NCI-H2196 treated with DMSO at 0.1 percent for 48 hours (cell line): ENCODE measurements at regions not wholly inside any gene's neighbourhood (a gene's known extent, or its start where the extent isn't known, plus 50 kb on each side); places are given as distances from the start of the nearest gene placed in this dataset.
"Not testable (repeated sequence)": the region's sequence is repeated elsewhere in the genome, so short reads cannot be mapped to it uniquely, and the experiment has no call there.

Source experiments
- DNase-seq: peaks from one replicate; lab custom pipeline; 2025; ENCODE audit not compliant: unreplicated experiment; lab: John Stamatoyannopoulos, UW

- no peak for DNase-seq
These were observed 141.6 kb upstream of the EYA4 start for GRCh38 chr6:133099573-133099972.

DNA sequence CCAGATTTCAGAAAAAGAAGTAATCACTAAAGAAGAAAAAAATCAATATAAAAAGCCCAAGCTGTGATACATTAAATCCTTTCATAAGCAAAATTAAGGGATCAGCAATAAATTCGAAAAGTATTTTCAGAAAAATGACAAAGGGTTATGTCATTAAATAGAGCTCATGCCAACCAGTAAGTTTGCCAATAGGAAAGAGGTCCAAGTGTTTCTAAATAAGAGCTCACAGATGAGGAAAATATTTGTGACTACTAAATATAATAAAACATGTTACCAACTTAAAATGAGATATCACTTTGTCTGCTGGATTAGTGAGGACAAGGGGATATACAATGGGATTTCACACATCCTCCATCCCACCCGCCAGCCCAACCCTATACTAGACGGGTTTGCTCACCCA lies 140.3 kb upstream of the EYA4 start:
- no peak for DNase-seq

GRCh38 chr6:133101790-133102189 lies 139.4 kb upstream of the EYA4 start:
- DNase-seq = no peak

DNA sequence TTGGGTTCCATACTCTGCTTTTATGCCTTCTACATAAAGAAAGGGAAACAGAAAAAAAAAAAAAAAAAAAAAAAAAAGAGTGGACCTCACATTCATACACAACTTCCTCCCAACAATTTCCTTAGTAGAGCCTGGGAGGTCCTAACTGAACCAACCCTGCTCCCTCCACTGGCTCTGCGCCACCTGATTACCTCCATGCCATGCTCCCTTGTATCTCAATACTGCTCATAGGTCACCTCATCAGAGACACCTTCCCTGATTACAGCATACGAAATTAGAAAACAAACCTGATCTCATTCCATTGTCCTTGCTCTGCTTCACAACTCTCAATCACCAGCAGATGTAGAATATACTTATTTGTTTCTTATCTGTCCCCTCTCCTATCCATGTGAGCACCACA lies 134.2 kb upstream of the EYA4 start:
- DNase-seq = no peak

DNA sequence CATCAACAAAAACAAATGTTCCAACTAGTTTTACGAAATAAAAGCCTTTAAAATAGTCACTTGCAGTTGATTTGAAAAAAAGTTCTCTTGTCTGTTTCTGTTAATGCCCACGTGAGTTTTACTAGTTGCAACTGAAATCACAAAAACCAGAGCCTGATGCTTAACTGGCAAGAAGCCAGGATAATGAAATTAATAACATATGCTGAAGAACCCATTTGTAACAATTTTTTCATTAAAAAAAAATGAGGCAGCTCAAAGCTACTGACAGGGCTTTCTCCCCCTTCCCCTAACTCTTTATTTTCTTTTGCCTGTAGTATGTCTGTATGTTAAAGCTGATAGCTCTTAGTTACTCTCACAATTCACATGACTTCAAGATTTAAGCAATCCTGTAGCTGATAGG lies 132.7 kb upstream of the EYA4 start:
- no peak for DNase-seq

DNA sequence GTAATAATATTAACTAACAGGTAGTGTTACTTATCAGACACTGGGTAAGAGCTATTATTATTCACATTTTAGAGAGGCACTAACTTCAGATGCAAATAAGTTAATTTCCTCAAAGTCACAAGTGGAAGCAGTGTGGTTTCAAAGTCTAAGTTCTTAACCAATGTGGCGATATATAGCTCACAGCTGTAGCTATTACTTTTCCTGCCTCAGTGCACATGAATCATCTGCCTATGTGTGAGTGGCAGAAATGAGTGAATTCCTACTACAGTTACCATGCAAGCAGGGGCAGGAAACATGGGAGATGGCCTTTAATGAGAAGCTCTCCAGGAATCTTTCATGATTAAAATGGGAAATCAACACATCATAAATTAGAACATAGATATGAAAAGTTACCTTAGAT lies 126.2 kb upstream of the EYA4 start:
- DNase-seq = no peak

DNA sequence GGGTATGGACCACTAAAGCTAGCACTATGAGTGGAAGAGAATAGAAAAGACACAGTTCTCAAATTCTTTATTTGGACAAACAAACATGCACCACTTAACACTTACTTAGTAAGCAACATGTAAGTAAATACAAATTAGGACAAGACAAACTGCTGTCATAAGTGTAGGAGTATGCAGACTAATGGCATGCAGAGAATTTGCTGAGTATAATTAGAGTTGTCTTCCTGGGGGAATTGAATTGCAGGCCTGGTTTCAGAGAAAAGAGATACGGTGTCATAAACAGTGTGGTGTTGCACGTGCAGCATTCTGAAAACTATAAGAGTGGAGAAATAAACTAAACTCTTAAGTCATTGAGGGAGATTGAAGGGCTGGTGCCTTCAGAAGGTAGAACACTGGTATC lies 125.2 kb upstream of the EYA4 start:
- DNase-seq = no peak

- DNase-seq = no peak
These were observed 113.0 kb upstream of the EYA4 start for GRCh38 chr6:133128191-133128590.

GRCh38 chr6:133129556-133129955 lies 111.6 kb upstream of the EYA4 start:
- no peak for DNase-seq

DNA sequence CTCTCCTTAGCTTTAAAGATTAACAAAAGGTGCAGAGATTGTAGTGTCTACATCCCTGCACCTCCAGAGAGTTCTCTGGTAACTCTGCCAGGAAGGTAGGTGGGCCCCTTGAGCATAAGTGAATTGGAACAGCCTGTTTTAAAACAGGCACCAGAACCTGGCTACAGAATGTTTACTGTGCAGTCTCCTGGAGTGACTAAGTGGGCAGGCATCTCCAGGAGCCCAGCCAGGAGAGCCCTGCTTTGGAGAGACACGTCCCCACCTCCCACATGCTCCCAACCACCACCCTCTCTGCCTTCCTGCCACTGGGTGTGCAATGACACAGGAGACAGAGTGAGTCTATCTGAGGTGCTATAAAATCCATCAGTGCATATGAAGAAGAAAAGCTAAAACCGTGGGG lies 110.3 kb upstream of the EYA4 start:
- peak; percentile 71 for DNase-seq

DNA sequence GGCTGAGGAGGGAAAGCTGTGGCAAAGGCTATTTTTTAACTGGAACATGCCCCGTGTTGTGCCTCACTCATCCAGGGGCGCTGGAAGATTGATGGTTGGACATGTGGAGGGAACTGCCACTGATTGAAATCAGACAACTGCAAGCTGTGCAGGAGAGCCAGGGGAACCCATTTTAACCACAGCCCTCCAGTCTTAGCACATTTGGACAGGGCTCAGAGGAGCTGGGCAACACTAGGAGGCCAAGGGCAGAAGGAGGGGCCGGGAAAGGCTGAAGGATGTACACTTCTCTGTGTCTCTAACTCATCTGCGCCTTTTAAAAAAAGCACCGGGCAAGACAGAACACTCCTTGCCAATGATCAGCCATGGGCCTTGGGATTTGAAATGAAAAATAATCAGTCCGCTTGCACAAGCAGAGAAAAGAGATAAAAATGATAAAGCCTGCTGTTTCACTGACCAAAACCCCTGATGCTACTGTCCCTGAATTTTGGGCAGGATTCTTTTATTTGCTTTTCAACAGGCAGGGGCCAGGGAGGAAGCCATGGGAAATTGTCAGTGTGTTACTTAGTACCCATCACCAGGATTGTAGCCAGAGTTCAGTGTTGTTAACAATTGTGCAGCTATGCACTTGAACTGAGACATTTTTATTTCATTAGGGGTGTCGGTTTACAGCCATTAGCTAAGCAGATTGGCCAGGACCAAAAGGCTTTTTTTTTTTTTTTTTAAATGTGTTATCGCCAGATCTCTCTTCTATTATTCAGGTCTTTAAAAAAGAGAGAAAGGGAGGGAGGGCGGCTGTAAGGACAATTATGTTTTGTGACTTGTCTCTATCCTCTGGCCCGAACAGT lies 109.3 kb upstream of the EYA4 start:
- DNase-seq = peak; percentile 63

- DNase-seq = no peak
These were observed 108.6 kb upstream of the EYA4 start for GRCh38 chr6:133132466-133132971.

DNA sequence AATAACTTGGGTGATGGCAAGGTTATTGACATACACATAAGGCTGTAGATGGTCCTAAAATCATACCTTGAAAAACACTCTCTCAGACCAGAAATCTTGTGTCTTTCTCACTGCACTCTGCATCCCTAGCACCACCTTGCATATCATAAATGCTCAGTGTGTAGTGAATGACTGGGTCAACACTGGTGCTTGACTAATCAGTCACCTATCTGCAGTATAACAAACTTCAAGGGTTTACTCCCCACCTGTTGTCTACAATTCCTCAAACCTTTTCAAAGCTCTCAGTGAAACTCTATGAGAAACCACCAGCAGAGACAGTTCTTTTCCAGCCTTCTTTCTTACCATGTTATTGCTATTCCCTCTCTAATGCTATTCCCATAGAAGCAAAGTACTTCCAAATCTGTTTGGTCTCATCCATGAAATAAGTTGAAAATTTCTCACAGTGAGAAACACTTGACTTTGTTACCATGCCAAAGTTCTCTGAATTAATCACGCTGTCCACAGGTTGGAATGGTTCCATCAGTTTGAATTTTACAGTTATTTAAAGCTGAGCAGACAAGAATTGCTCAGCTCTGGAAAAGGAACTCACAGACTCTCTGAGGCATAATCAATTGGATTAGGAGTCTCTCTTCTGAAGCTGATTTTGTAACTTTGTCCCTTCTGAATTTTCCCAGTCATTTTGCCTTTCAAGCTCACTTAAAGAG lies 104.8 kb upstream of the EYA4 start:
- DNase-seq = no peak

GRCh38 chr6:133147470-133148184 lies 93.5 kb upstream of the EYA4 start:
- not testable (repeated sequence) for DNase-seq

DNA sequence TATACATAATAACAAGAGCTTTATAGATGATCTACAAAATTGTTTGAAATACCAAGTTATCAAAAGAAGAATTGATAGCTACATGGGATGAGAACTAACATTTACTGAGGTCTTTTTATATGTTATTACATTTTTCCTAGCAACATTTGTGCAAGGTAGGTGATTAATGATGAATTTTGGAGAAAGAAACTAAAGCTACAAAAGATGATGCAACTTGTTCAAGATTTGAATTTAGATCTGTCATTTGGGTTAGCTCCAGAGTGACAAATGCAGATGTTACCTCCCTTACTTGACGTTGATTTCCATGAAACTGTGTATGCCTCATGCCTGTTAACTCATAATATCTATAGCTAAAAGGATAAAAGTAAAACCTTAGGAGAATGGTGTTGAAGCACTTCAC lies 84.5 kb upstream of the EYA4 start:
- DNase-seq = no peak

GRCh38 chr6:133157995-133158394 lies 83.2 kb upstream of the EYA4 start:
- no peak for DNase-seq

GRCh38 chr6:133159255-133159795 lies 81.8 kb upstream of the EYA4 start:
- no peak for DNase-seq

DNA sequence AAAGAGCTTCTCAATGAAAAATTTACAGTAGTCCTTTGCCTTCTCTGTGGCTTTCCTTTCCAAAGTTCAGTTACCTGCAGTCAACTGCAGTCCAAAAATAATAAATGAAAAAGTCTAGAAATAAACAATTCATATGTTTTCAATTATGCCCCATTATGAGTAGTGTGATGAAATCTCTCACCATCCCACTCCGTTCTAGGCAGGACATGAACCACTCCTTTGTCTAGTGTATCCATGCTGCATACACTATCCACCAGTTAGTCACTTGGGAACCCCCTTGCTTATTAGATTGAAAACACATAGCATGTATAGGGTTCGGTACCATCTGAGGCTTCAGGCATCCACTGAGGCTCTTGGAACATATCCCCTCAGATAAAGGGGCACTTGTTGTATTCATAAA lies 80.6 kb upstream of the EYA4 start:
- no peak for DNase-seq

- no peak for DNase-seq
These were observed 75.9 kb upstream of the EYA4 start for GRCh38 chr6:133165235-133165634.

- no peak for DNase-seq
These were observed 74.4 kb upstream of the EYA4 start for GRCh38 chr6:133166766-133167165.

GRCh38 chr6:133169901-133170300 lies 71.3 kb upstream of the EYA4 start:
- no peak for DNase-seq
